Mucosa of rectum (tissue), 2 donors: ENCODE measurements at regions not wholly inside any gene's neighbourhood (a gene's known extent, or its start where the extent isn't known, plus 50 kb on each side); places are given as distances from the start of the nearest gene placed in this dataset.

Experiments used
- H3K27ac ChIP-seq, 2 donors: one replicate each; pipeline ENCODE4 v1.7.0; 2013; ENCODE audit warnings: inconsistent platforms in 2 of 2, low read depth in 2 of 2, low read length in 2 of 2
- H3K27me3 ChIP-seq, 2 donors: one replicate each; pipeline ENCODE4 v1.7.0; 2013; ENCODE audit warnings: low read length in 2 of 2; ENCODE audit not compliant: control insufficient read depth in 2 of 2, insufficient read depth in 2 of 2
- H3K36me3 ChIP-seq, 2 donors: one replicate each; pipeline ENCODE4 v1.7.0; 2013; ENCODE audit warnings: low read length in 2 of 2; ENCODE audit not compliant: control insufficient read depth in 2 of 2, insufficient read depth in 2 of 2
- H3K4me1 ChIP-seq, 2 donors: one replicate each; pipeline ENCODE4 v1.7.0; 2013; ENCODE audit warnings: low read length in 2 of 2, mild to moderate bottlenecking in 1 of 2; ENCODE audit not compliant: control insufficient read depth in 2 of 2, insufficient read depth in 2 of 2
- H3K4me3 ChIP-seq, 2 donors: one replicate each; pipeline ENCODE4 v1.7.0; 2013; ENCODE audit warnings: low read length in 2 of 2
- H3K9ac ChIP-seq, 2 donors: one replicate each; pipeline ENCODE4 v1.7.0; 2013; ENCODE audit warnings: low read length in 2 of 2, low read depth in 1 of 2, mild to moderate bottlenecking in 1 of 2
- H3K9me3 ChIP-seq, 2 donors: one replicate each; pipeline ENCODE4 v1.7.0; 2013; ENCODE audit warnings: low read length in 2 of 2; ENCODE audit not compliant: control insufficient read depth in 2 of 2
- donor health status: healthy.
- donor health status: Normal muscosa, but diverticular disease.

DNA sequence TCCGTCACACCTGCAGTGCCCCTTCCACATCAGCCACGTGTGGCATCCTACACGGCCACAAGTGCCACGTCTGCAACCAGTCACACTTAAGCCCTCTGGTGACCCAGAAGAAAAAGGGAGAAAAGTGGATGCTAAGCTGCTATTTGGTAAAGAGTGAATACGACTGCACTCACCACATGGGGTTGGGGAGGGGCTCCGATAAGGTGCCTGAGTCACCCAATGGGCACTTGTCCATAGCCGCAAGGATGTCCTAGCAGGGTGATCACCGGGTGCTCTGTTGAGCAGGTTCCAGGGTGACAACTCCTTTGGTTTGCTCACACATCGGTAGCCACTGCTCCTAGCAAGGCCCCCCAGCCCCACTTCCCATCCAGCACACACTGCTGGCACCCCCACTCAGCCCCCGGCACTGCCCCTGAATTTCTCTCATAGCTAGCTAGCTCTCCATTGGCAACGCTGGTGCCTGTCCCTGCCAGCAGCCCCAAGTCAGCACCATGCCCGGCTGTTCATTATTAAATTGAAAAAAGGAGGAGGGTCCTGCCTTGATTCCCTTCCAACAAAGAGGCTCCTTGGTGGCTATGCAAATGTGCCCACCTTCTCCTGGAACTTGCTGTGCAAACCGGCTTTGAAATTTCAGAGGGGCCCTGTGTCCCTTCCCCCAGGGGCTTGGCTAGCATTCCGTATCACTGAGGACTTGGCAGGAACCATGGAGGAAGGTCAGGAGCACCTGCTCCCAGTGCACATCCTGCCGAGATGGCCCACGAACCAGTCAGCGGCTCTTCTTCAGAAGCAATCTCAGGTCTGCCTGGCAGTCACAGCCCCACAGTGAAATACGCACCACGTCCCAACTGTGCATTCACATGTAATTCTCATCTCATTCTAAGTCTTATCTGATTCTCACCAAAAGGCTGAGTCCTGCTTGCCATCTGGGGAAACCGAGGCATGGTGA is 227.7 kb upstream of the DIO3 start:
- no peaks in the 10 kb centered on the region for H3K36me3 ChIP-seq
- H3K27ac ChIP-seq = no peak overlapping the region
- H3K9me3 ChIP-seq = no peaks in the 10 kb centered on the region
- H3K4me3 ChIP-seq = no peak overlapping the region
- no peak overlapping the region for H3K9ac ChIP-seq
- H3K27me3 ChIP-seq = no peaks in the 10 kb centered on the region
- H3K4me1 ChIP-seq = peaks cover 0 to 9% of the 10 kb centered on the region in 2 donors

DNA sequence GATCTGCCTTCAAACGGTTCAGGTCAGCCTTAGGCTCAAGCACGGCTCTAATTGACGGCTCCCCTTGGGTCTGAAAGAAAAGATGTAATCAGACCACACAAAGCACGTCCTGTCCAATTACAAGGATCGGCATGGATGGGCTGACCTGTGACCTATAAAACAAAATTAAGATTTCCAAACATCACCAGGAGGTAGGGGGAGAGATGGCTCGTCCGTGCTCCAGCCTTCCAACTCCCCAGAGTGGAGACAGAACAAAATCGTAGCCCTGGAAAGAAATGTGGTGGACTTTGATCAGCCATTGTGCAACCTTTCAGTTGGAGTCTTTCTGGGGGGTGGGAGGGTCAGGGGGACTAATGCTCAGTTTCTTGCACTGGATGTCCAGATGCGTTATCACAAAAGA is 226.6 kb upstream of the DIO3 start:
- Histone ChIP-seq H3K9ac (no peak overlapping the region), H3K27ac (no peak overlapping the region), H3K4me1 (peaks cover 0 to 9% of the 10 kb centered on the region in 2 donors), H3K4me3 (no peak overlapping the region), H3K9me3 (no peaks in the 10 kb centered on the region), H3K27me3 (no peaks in the 10 kb centered on the region), H3K36me3 (no peaks in the 10 kb centered on the region)

- Histone ChIP-seq H3K9ac (no peak overlapping the region), H3K9me3 (no peaks in the 10 kb centered on the region), H3K4me1 (peaks cover 0 to 9% of the 10 kb centered on the region in 2 donors), H3K36me3 (no peaks in the 10 kb centered on the region), H3K4me3 (no peak overlapping the region), H3K27me3 (no peaks in the 10 kb centered on the region), H3K27ac (no peak overlapping the region)
Observed at GRCh38 chr14:101335061-101335661, 226.1 kb upstream of the DIO3 start.

GRCh38 chr14:101336183-101336582 is 225.1 kb upstream of the DIO3 start:
- Histone ChIP-seq H3K36me3 (no peaks in the 10 kb centered on the region), H3K4me1 (peaks cover 0 to 9% of the 10 kb centered on the region in 2 donors), H3K4me3 (no peak overlapping the region), H3K27ac (no peak overlapping the region), H3K9ac (no peak overlapping the region), H3K9me3 (no peaks in the 10 kb centered on the region), H3K27me3 (no peaks in the 10 kb centered on the region)

DNA sequence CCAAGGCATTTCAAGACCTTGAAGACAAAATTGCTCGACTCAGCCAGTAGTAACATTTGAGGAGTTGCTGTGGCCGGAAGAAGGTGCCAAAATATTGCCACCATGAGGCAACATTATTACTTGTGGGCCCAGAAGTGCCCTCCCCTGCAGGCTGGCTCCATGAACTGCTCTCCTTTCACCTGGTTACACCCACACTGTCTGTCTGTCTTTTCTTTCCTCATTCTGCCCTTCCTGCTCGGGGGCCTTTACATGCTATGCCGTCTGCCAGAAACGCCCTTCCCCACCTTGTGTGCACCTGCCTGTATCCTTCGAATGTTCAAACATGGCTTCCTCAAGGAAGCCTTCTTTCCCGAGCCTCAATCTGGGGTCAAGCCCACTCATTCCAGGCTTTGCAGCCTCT is 224.2 kb upstream of the DIO3 start:
- Histone ChIP-seq H3K4me1 (peaks cover 0 to 9% of the 10 kb centered on the region in 2 donors), H3K9ac (no peak overlapping the region), H3K27ac (no peak overlapping the region), H3K9me3 (no peaks in the 10 kb centered on the region), H3K27me3 (no peaks in the 10 kb centered on the region), H3K4me3 (no peak overlapping the region), H3K36me3 (no peaks in the 10 kb centered on the region)

DNA sequence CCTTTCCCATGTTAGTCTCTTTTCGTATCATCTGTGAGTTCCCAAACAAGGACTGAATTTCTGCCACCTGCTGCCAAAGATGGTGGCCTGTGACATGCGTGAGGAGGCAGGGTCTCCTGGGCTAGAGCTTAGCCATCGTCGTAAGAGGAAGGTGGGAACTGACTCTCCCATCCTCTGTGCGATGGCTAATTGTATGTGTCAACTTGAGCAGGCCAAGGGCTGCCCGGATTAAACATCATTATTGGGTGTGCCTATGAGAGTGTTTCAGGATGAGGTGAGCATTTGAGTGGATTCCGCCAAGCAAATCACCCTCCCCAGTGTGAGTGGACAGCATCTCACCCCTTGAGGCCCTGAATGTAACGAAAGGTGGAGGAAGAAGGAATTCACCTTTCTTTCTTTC is 220.7 kb upstream of the DIO3 start:
- H3K9ac ChIP-seq = no peak overlapping the region
- H3K9me3 ChIP-seq = no peaks in the 10 kb centered on the region
- no peak overlapping the region for H3K27ac ChIP-seq

GRCh38 chr14:101347893-101348777 is 213.2 kb upstream of the DIO3 start:
- no peaks in the 10 kb centered on the region for H3K4me1 ChIP-seq
- no peaks in the 10 kb centered on the region for H3K9me3 ChIP-seq
- H3K27ac ChIP-seq = no peak overlapping the region
- H3K27me3 ChIP-seq = no peaks in the 10 kb centered on the region
- no peak overlapping the region for H3K4me3 ChIP-seq
- H3K36me3 ChIP-seq = no peaks in the 10 kb centered on the region
- no peak overlapping the region for H3K9ac ChIP-seq

More for the DNA sequence above, 220.7 kb upstream of the DIO3 start:
- Histone ChIP-seq H3K27me3 (no peaks in the 10 kb centered on the region), H3K36me3 (no peaks in the 10 kb centered on the region), H3K4me3 (no peak overlapping the region), H3K4me1 (peaks cover 0 to 9% of the 10 kb centered on the region in 2 donors)

- Histone ChIP-seq H3K9ac (no peak overlapping the region), H3K27ac (no peak overlapping the region)
Observed at GRCh38 chr14:101349108-101349507, 212.2 kb upstream of the DIO3 start.

GRCh38 chr14:101350021-101350420 is 211.3 kb upstream of the DIO3 start:
- Histone ChIP-seq H3K27ac (no peak overlapping the region), H3K9ac (no peak overlapping the region), H3K36me3 (no peaks in the 10 kb centered on the region), H3K4me1 (no peaks in the 10 kb centered on the region), H3K27me3 (no peaks in the 10 kb centered on the region), H3K9me3 (no peaks in the 10 kb centered on the region), H3K4me3 (no peak overlapping the region)

More at GRCh38 chr14:101349108-101349507, 212.2 kb upstream of the DIO3 start:
- Histone ChIP-seq H3K4me1 (no peaks in the 10 kb centered on the region), H3K9me3 (no peaks in the 10 kb centered on the region), H3K4me3 (no peak overlapping the region), H3K36me3 (no peaks in the 10 kb centered on the region), H3K27me3 (no peaks in the 10 kb centered on the region)
